GM21390 (cell line): ENCODE measurements at regions not wholly inside any gene's neighbourhood (a gene's known extent, or its start where the extent isn't known, plus 50 kb on each side); places are given as distances from the start of the nearest gene placed in this dataset.
"Not testable (repeated sequence)": the region's sequence is repeated elsewhere in the genome, so short reads cannot be mapped to it uniquely, and the experiment has no call there.

Source experiments
- ATAC-seq: cut with Tn5 transposase; IDR thresholded peaks from one replicate; pipeline ENCODE4 v1.9.1; 2021; ENCODE audit not compliant: unreplicated experiment

- no peak for ATAC-seq
These were observed 345.0 kb downstream of the TMEM38B start for GRCh38 chr9:106039151-106039935.

GRCh38 chr9:106041920-106042319 is 347.6 kb downstream of the TMEM38B start:
- ATAC-seq, result not testable (repeated sequence)

GRCh38 chr9:106051545-106051944 is 357.2 kb downstream of the TMEM38B start:
- ATAC-seq, result no peak

- ATAC-seq, result no peak
These were observed 357.8 kb downstream of the TMEM38B start for GRCh38 chr9:106052166-106052565.

- ATAC-seq, result no peak
These were observed 358.4 kb downstream of the TMEM38B start for GRCh38 chr9:106052735-106053134.

GRCh38 chr9:106056328-106056727 is 362.0 kb downstream of the TMEM38B start:
- no peak for ATAC-seq

- no peak for ATAC-seq
These were observed 364.1 kb downstream of the TMEM38B start for GRCh38 chr9:106058460-106058859.

GRCh38 chr9:106059886-106060285 is 365.5 kb downstream of the TMEM38B start:
- no peak for ATAC-seq

- ATAC-seq, result no peak
These were observed 366.5 kb downstream of the TMEM38B start for GRCh38 chr9:106060885-106061284.

- ATAC-seq, result no peak
These were observed 367.9 kb downstream of the TMEM38B start for GRCh38 chr9:106062250-106062649.

GRCh38 chr9:106065136-106065535 is 370.8 kb downstream of the TMEM38B start:
- ATAC-seq, result no peak

GRCh38 chr9:106065579-106066214 is 371.4 kb downstream of the TMEM38B start:
- ATAC-seq, result no peak

- no peak for ATAC-seq
These were observed 372.7 kb downstream of the TMEM38B start for GRCh38 chr9:106066940-106067524.

- no peak for ATAC-seq
These were observed 374.9 kb downstream of the TMEM38B start for GRCh38 chr9:106069241-106069640.

- no peak for ATAC-seq
These were observed 378.1 kb downstream of the TMEM38B start for GRCh38 chr9:106072421-106072820.

GRCh38 chr9:106074006-106074405 is 379.7 kb downstream of the TMEM38B start:
- ATAC-seq, result no peak

- no peak for ATAC-seq
These were observed 381.1 kb downstream of the TMEM38B start for GRCh38 chr9:106075236-106075959.

GRCh38 chr9:106075960-106076327 is 381.6 kb downstream of the TMEM38B start:
- no peak for ATAC-seq

GRCh38 chr9:106076711-106077110 is 382.4 kb downstream of the TMEM38B start:
- no peak for ATAC-seq

GRCh38 chr9:106077731-106078130 is 383.4 kb downstream of the TMEM38B start:
- no peak for ATAC-seq

GRCh38 chr9:106082621-106083020 is 388.3 kb downstream of the TMEM38B start:
- ATAC-seq, result no peak

GRCh38 chr9:106084702-106085101 is 390.4 kb downstream of the TMEM38B start:
- ATAC-seq, result no peak
